ELR (cell line): ENCODE measurements at regions not wholly inside any gene's neighbourhood (a gene's known extent, or its start where the extent isn't known, plus 50 kb on each side); places are given as distances from the start of the nearest gene placed in this dataset.
"Not testable (repeated sequence)": the region's sequence is repeated elsewhere in the genome, so short reads cannot be mapped to it uniquely, and the experiment has no call there.

ENCODE experiments used
- DNase-seq: peaks from one replicate; pipeline ENCODE4 v3.0.0-alpha.2; 2015; ENCODE audit warnings: low read depth

DNA sequence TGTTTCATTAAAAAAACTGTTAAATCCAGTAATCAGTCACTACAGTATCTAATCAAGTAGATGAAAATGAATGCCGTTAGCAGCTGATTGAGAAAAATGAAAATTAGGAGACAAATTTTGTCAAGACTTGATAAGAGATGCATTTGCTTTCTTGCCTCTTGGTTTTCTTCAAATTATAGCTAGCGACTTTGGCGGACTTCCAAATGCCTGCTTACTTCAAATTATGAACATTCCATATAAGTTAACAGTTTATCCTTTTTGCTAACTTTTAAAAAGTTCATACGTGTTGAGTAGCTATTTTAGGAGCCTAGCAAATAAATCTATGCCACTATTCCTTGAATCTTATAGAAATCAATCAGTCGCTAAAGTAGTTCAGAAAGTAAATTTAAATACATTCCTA is 58.8 kb downstream of the PPP4R3C start:
- DNase-seq = no peak

DNA sequence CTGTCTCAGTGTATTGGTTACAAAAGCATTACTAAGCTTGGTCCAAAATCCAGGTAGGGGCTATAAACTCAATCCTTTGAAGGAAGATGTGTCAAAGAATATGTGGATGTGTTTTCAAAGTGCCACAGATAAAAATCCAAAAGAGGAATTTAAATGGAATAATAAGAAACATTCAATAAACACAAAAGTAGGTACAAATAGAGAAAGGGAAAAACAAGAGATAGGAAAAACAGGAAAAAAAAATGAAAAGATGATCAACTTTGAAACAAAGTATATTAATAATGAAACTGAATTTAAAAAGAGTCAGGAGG is 64.0 kb downstream of the PPP4R3C start:
- DNase-seq = no peak

DNA sequence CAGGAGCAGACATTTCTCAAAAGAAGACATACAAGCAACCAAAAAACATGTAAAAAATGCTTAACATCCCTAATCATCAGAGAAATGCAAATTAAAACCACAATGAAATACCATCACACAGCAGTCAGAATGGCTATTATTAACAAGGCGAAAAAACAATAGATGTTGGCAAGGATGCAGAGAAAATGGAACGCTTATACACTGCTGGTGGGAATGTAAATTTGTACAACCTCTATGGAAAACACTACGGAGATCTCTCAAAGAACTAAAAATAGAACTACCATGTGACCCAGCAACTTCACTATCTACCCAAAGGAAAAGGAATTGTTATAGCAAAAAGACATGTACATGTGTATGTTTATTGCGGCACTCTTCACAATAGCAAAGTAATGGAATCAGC is 71.5 kb downstream of the PPP4R3C start:
- no peak for DNase-seq

GRCh38 chrX:27381419-27381818 is 81.7 kb downstream of the PPP4R3C start:
- DNase-seq = no peak

DNA sequence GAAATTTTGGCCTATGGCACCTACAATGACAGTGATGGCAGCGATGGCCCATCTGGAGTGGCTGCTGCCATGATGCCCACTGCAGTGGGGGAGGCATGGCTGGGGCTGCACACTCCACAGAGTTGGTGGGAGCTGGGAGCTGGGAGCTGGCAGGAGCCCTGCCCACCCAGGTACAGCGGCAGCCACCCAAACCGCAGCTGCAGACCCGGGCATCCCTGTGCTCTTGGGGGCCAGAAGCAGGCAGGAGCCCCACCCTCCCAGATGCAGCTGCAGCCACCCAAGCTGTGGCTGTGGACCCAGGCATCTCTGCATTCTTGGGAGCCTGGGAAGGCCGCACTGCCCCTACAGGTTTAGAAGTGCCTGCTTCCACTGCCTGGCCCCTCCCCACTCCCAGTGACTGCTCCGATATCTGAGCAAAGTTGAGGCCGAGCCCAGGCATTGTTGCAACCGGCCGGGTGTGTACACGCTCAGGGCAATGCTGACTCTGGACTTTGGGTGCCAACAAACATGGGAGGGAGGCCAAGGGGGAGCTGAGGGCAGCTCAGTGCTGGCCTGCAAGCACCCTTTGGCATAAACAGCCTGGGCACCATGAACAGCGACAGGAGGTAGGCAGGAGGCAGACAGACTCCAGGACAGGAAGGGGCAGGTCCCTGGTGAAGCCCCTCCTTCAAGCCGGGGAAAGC is 82.8 kb downstream of the PPP4R3C start:
- DNase-seq = no peak

GRCh38 chrX:27354021-27354420 is 109.1 kb downstream of the PPP4R3C start:
- no peak for DNase-seq

GRCh38 chrX:27350476-27350875 is 112.7 kb downstream of the PPP4R3C start:
- no peak for DNase-seq

DNA sequence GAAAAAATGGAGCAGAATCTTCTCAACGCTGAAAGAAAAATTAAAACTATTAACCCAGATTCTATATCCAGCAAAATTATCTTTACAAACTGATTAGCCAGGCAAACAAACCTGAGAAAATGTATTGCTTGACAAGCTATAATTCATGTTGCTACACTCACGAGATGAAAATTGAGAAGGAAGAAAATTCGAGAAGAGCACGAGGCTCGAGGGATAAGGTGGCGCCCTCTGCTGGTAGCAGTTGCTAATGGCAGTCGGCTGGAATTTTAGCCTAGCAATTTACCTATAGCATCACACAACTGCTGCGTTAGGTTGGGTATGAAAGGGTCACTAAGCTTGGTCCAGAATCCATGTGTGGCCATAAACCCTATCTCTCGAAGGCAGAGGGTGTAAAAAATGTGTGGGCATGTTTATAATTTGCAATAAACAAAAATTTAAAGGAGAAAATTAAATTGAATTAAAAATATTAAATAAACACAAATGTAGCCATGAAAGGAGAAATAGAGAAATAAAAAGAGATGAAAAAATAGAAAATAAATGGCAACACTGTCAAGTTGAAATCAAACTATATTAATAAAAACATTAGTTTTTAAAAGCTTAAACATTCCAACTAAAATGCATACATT is 126.6 kb downstream of the PPP4R3C start:
- peak; percentile 1 for DNase-seq

- DNase-seq = no peak
Measured at GRCh38 chrX:27321632-27322031, 141.5 kb downstream of the PPP4R3C start.

DNA sequence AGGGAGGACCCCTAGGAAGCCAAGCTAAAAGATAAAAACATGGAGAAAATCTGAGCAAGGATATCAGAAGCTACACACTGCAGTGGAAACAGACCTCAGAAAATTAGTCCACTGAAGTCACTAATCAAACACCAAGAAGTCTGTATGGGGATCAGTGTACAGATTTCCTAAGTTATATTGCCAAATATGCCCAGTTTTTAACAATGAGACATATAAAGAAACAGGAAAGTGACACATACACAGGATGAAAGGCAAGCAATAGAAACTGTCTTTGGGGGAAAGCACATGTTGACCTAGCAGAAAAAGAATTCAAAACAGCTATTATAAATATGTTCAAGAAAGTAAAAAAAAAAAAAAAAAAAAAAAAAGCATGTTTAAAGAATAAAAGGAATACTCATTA is 153.7 kb downstream of the PPP4R3C start:
- DNase-seq = no peak

- no peak for DNase-seq
Measured at GRCh38 chrX:27307546-27307945, 155.6 kb downstream of the PPP4R3C start.

DNA sequence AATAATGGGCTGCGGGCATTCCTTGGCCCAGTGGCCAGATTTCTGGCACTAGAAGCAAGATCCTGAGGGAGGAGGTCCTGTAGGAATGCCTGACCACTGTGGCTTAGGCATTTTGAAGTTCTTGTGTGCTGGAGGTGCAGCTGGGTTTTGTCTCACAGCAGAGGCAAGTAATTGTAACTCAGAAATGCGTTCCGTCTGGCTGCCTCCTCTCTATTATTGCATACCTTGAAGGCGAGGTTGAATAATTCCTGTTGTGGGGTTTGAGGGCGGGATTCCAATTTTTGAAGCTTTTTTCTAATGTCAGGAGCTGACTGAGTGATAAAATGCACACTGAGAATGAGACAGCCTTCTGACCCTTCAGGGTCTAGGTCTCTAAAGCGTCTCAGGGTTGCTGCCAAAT is 170.6 kb downstream of the PPP4R3C start:
- DNase-seq = not testable (repeated sequence)

- no peak for DNase-seq
Measured at GRCh38 chrX:27276751-27277150, 186.4 kb downstream of the PPP4R3C start.

DNA sequence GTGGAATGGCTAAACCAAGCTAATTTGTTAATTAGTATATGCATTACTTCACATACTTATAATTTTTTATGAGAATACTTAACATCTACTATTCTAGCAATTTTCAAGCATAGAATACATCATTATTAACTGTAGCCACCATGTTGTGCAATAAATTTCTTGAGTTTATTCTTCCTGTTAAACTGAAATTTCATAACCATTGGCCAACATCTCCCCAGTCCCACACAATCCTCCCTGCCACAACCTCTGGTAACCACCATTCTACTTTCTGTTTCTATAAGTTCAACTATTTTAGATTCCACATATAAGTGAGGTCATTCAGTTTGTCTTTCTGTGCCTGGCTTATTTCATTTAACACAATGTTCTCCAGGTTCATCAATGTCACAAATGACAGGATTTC is 208.5 kb downstream of the PPP4R3C start:
- no peak for DNase-seq

DNA sequence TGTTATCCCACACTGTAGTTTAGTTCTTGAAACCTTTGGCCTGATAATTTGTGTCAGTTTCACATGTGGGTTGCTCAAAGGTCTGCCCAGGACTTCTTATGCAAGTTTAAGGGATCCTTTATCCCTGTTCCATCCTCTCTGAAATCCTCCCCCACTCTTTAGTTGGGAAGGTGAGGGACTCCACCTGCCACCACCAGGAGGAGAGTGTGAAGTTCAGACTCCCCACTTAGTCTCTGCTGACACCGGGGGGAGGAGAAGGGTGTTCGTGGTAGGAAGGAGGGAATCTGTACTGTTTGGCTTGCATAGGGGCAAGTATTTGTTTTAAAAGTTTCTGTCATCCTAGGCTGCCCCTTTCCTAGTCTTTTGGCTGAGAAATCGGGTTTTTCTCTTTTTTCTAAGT is 211.8 kb downstream of the PPP4R3C start:
- DNase-seq = no peak

- DNase-seq = no peak
Measured at GRCh38 chrX:27242581-27242980, 220.6 kb downstream of the PPP4R3C start.

- DNase-seq = no peak
Measured at GRCh38 chrX:27241981-27242380, 221.2 kb downstream of the PPP4R3C start.

DNA sequence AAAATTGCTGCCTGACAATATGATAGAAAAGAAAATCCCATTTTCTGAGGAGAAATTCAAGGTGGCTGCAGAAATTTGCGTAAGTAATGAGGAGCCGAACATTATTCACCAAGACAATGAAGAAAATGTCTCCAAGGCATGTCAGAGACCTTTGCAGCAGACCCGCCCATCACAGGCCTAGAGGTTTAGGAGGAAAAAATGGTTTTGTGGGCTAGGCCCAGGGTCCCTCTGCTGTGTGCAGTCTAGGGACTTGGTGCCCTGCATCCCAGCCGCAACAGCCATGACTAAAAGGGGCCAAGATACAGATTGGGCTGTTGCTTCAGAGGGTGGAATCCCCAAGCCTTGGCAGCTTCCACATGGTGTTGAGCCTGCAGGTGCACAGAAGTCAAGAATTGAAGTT is 223.1 kb downstream of the PPP4R3C start:
- not testable (repeated sequence) for DNase-seq

- DNase-seq = no peak
Measured at GRCh38 chrX:27236681-27237080, 226.5 kb downstream of the PPP4R3C start.

- DNase-seq = no peak
Measured at GRCh38 chrX:27229721-27230120, 233.4 kb downstream of the PPP4R3C start.

DNA sequence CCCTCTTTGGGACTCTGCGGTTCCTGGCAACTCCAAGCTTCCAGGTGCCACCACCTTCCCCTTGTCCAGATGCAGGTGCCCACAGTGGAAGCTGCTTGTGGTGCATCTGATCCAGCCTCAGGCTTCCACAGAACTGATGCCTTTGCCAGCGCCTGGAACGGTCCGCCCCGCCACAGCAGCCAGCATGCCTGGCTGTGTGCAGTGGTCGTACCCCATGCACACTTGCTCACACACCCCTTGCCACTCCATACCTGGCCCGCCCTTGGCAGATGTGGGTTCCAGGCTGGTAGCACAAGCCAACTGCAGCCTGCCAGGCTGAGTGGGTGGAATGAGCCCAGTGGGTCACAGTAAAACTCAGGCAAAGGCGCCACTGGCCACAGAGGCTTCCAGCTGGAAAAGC is 240.5 kb downstream of the PPP4R3C start:
- no peak for DNase-seq

DNA sequence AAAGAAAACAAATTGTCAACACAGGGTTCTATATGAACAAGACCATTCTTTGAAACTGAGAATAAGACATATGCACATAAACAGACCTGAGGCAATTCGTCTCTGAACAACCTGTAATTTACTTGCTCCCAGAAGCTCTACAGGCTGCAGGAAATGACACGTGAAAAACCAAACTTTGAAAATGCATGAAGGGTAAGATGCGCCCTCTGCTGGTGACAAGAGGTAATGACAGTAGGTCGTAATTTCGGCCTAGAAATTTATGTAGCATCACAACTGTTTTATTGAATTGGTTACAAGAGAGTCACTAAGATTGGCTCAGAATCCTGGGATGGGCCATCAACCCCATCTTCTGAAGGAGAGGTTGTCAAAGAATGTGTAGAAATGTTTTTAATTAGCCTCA is 276.5 kb downstream of the PPP4R3C start:
- peak; percentile 13 for DNase-seq

- DNase-seq = no peak
Measured at GRCh38 chrX:27163236-27163635, 299.9 kb downstream of the PPP4R3C start.

- no peak for DNase-seq
Measured at GRCh38 chrX:27162496-27162895, 300.6 kb downstream of the PPP4R3C start.
